Pons (tissue), 1 donor: ENCODE measurements at regions not wholly inside any gene's neighbourhood (a gene's known extent, or its start where the extent isn't known, plus 50 kb on each side); places are given as distances from the start of the nearest gene placed in this dataset.
"Not testable (repeated sequence)": the region's sequence is repeated elsewhere in the genome, so short reads cannot be mapped to it uniquely, and the experiment has no call there.

Experiments
- DNase-seq: peaks from one replicate; pipeline ENCODE4 v3.0.0-alpha.2; 2016; ENCODE audit warnings: low spot score

GRCh38 chr5:126251024-126251423 lies 172.2 kb upstream of the GRAMD2B start:
- no peak for DNase-seq

DNA sequence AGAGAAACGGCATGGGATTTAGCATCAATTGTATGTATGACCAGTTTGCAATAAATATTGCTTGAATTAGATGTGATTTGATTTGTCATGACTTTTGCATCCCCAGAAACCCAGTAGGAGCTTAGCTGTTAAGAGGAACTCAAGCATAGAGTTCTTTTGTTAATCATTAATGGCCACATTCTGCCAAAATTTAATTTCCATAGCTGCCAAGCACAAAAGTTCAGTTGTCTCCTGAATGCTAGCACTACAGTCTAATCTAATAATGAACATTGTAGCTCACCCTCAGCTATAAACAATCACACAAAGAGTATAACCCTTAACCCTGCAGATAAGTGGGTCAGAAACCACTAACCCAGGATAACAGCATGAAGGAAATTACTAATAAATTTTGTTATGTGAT lies 169.8 kb upstream of the GRAMD2B start:
- DNase-seq: peak; percentile 3

DNA sequence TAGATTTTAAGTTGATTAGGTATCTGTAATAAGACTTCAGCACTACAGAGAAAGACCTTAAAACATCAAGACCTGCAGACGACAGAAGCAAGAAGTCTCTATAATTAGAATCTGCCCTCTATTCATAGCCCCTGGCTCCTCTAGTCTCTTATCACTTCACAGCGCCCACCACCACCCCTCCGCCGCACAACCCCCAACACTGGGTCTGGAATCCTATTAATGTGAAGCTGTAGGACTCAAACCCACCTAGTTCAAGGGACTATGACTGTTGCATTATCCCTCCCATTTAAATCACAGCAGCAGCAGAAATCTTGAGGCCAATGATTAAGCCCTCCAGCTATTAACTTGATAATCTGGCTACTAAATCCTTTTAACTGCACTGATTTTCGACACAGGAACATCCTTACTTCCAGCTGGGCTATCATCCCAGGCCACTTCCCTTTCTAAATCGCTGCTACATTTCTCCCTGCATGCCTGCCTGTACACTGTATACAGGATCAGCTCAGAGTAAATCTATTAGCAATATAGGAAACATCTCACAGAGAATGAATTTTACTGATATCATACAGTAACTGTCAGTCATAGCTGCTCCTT lies 159.5 kb upstream of the GRAMD2B start:
- DNase-seq: no peak

- no peak for DNase-seq
These were observed 157.3 kb upstream of the GRAMD2B start for GRCh38 chr5:126265917-126266316.

DNA sequence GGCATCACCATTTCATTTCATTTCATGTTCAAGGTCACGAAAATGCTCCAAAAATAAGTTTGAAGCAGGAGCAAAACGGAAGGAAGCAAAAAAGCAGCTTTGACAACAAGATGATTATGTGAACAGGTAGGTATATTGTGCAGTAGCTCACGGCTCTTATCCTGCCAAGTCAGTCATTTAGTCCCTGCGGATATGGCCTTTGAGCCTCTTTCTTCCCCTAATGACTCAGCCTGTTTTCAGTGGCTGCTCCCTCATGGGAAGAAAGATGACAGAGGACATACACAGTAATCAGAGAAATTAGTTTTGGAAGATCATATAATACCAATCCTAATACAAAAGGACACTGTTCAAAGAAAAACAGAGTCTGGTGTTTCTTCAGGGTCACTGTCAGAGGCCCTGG lies 155.8 kb upstream of the GRAMD2B start:
- DNase-seq: no peak

DNA sequence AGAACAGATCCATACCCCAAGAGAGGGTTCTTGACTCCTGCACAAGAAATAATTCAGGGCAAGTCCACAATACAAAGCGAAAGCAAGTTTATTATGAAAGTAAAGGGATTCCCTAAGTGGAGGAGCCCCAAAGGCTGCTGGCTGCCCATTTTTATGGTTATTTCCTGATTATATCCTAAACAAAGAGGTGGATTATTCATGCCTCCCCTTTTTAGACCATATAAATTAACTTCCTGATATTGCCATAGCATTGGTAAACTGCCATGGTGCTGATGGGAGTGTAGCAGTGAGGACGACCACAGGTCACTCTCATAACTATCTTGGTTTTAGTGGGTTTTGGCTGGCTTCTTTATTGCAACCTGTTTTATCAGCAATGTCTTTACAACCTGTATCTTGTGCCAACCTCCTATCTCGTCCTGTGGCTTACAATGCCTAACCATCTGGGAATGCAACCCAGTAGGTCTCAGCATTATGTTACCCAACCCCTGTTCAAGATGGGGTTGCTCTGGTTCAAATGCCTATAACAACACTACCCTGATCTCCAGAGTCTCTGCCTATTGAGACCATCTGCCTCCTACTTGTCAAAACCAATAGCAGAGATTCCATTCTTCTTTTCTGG lies 154.4 kb upstream of the GRAMD2B start:
- no peak for DNase-seq

DNA sequence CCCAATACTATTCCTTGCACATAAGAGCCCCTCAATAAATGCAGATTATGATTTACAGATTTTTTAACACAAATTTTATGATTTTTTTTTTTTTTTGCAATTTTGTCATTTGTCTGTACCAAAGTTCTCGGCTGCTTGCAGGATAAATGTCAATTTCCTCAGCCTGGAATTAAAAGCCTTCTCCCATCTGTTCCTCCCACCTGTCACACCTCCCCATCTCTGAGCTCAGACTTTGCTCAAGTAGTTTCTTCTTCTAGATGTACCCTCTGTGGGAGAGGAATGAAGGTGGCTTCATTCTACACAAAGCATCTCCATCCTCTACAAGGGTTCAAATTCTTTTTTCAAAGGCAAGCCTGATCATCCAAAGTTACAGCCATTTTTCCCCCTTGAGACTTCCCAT lies 153.7 kb upstream of the GRAMD2B start:
- DNase-seq: no peak

DNA sequence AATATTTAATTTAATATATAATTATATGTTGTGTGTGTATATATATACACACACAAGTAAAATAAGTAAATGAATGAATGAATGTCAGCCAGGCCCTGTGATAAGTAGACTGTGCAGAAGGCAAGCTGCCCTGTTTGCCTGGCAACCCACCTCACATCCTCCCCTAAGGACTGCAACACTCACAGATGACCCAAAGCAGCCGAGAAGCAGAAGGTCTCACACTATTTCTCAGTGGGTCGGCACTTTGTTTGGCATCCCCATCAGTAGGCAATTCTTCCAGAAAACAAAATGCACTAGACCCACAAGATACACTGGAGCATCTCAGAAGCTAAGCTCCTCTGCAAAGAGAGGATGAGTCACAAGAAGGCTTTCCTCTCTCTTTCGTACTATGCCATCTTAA lies 152.1 kb upstream of the GRAMD2B start:
- no peak for DNase-seq

DNA sequence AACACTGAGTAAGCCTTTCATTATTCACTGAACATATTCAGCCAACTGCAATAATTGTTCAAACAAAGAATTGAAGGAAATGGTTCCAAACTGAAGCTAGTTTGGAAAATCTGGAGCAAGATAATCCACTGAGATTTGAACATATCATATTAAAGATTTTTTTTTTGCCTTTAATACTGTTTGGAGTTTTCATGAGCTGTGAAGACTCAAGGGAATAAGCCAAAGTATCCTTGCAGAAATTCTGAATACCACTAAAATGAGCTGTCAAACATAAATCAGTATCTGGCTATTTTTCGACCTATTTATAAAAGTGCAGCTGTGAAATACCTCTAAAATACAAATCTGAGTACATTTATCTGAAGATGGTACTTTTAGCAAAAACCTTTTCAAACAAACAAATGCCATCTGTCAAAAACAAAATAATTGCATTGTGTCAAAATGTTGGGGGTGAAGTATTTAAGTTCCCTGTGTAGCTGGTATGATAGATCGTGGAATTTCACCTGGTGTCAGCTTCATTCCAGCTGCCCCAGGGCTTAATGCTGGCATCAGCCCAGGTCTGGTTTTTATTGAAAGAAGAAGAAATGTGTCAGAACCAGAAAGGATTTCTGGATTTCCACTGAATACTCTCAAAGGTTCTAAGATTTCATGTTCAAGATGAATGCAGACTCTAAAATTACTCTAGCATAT lies 149.0 kb upstream of the GRAMD2B start:
- no peak for DNase-seq

GRCh38 chr5:126274763-126275125 lies 148.5 kb upstream of the GRAMD2B start:
- no peak for DNase-seq

DNA sequence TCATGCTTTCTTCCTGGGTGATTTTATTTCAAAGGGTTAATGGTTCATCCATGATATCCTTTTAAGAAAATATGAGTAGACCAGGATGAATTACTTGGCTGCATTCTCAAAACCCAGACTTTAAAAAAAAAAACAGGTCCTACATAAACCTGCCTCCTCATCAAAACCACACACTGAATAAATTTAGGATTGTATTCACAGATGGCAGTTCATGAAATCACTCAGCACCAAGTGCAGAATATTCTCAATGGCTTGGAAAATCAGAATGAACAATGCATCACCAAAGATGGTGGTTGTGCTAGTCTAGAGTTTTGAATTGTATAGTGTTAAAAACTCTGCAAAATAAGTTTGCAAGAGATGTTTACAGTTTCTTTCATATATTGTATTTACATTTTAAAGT lies 145.4 kb upstream of the GRAMD2B start:
- DNase-seq: no peak

DNA sequence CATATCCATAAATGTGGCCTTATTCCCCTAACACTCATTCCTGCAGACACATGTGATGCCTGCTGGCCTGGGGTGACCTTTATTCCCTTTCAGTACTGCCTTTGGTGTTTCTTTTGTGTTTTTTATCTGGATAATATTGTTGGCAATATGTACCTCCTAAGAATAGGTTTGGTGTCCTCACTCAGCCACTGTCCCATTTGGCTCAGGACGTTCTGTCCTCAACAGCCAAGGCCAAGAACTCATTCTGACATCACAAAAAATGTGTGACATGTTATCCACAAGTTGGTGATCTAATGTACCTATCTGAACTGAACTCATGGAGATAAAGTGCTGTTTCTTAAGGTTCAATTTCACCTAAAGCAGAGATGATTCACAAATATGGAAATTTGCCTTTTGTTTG lies 142.9 kb upstream of the GRAMD2B start:
- no peak for DNase-seq

DNA sequence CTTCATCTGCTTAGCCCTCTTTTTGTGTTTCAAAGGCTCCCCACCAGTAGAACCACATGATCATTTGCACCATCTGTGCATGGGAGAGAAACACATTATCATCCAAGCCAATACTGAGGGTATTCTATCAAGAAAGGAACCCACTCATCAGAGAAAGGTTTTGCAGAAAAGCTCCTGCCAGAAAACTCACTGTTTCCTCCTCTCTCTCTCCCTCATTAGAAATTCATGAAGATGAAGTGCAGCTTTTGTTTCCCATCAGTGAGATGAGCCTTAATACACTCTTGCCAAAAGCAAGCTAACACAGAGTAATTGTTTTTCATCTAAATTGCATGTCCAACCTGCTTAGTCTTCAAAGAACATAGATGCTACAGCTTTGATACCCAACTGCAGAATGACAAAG lies 142.4 kb upstream of the GRAMD2B start:
- DNase-seq: peak; percentile 75

DNA sequence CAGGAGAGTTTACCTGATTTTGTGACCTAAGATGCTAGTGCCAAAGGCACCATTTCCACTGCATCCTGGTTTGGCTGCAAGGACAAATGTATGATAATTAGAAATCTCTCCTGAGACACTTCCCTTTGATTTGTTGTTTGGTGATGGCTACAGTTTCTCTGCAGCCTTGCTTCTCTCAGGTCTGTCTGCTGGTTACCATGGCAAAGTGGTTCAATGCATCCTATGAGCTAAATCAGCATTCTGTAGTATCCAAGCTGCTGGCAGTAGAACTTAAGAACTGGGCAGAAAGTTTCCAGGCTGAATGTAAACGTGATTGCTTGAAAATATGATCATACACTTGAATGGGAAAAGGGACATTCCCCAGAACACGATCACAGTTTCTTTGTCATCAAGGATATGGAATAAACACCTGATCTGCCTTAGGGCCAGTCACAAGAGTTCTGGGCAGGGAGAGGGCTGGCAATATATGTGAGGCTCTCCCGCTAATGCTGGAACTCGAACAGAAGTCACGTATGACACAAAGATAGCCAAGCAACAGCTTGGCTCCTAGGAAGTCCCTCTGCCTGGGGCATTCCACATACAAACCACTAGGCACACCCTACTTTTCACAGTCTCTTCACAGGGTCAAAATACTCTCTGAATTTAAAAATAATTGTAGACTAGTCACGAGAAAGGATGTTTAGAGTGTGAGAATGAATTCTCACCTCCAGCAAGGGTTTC lies 138.1 kb upstream of the GRAMD2B start:
- no peak for DNase-seq

DNA sequence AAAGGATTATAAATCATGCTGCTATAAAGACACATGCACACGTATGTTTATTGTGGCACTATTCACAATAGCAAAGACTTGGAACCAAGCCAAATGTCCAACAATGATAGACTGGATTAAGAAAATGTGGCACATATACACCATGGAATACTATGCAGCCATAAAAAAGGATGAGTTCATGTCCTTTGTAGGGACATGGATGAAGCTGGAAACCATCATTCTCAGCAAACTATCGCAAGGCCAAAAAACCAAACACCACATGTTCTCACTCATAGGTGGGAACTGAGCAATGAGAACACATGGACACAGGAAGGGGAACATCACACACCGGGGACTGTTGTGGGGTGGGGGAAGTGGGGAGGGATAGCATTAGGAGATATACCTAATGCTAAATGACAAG lies 127.1 kb upstream of the GRAMD2B start:
- not testable (repeated sequence) for DNase-seq

DNA sequence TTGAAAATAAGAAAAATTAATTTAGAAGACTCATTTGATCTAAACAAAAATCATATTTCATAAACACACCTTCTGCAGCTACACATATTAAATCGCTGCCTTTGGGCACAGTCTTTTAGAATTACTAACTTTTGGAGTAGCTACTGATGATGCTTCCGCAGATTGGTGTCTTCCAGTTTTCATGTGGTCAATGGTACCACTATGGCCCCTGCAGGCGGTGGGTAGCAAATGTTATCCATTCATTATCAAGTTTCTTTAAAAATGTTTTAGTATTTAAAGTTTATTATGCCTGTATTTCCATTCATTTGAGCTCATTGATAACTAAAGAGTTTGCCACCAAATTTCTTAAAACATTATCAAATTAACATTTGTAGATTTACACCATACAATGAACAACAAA lies 122.9 kb upstream of the GRAMD2B start:
- no peak for DNase-seq

- DNase-seq: no peak
These were observed 122.2 kb upstream of the GRAMD2B start for GRCh38 chr5:126301056-126301455.

DNA sequence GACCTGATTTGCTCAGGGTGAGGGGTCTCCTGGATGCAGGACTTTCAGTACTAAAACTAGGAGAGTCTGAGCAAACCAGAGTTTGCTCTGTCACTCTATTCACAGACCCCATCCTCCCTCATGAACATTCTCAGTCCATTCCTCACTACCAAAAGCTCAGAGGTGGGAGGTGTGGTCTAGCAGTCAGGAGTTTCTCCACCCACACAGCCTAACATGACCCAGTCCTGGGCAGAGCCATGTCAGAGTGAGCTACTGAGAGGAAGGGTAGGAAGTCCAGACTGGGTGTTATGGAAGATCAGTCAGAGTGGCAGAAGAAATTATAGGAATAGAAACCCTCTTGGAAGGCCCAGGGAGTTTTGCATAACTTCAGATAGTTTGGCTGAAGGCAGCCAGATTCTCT lies 113.3 kb upstream of the GRAMD2B start:
- DNase-seq: no peak

GRCh38 chr5:126311766-126312165 lies 111.4 kb upstream of the GRAMD2B start:
- no peak for DNase-seq

GRCh38 chr5:126315341-126315740 lies 107.9 kb upstream of the GRAMD2B start:
- no peak for DNase-seq

DNA sequence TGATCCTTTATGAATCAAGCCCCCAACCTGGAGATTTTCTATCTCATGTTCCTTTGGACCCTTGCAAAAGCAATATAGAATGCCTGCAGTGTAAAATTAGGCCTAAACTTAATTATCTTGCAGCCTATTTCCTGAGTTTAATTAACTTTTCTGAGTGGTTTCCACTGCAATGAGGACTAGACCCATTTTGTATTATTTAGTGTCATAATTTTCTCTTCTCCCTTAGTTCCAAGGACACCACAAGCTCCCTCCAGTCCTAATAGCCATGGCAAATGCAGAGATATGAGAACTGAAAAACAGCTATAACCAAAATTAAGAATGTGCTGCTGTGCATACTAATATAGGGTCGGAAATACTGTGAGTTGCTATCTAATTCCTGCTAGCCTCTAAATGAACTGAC lies 90.9 kb upstream of the GRAMD2B start:
- DNase-seq: no peak

DNA sequence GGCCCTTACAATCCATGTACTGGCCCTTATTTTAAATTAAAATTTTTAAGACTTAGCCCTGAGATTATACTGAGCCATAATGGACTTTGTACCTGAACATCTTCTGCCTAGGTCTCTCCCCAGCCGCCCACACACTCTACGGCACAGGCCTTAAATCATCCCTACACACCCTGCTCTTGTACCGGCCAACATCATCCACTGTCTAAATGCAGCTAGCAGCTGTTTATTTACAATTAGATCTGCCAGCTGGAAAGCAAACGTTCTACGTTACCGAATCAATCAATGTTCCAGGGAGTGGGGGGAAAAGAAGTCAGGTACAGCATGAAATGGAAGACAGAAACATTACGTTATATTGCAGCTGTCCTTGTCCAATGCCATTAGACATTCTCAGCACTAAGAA lies 88.4 kb upstream of the GRAMD2B start:
- no peak for DNase-seq

DNA sequence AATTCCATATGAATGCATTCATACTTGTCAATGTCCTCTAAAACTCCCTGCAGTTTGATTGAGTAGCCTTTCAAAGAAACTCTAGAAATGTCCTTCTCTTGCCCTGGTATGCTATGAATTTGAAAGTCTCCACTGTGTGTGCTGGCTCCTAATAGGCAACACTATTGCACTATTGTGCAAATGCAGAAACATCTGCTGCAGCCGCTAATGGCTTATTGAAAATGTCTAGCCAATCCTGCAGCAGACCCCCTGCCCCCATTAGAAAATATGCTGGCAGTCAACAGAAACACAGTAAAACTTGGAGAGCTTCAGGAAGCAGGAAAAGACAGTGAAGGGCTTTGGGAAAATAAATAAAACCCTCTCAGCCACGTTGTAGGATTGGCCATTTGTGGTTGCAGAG lies 87.3 kb upstream of the GRAMD2B start:
- no peak for DNase-seq
